DOHH2 (cell line): ENCODE measurements at regions not wholly inside any gene's neighbourhood (a gene's known extent, or its start where the extent isn't known, plus 50 kb on each side); places are given as distances from the start of the nearest gene placed in this dataset.

Experiments used
- EZH2phosphoT487 ChIP-seq: fragments of 200-600 bp; sonication (generic); IDR thresholded peaks from 2 replicates; pipeline ENCODE4 v1.6.1; 2017; ENCODE audit warnings: borderline replicate concordance, mild to moderate bottlenecking, antibody characterized with exemption, low read length, moderate library complexity, mixed read lengths
- TF ChIP-seq, protein P1 (sequence below): fragments of 200-600 bp; sonication (generic); IDR thresholded peaks from one replicate; pipeline ENCODE4 v1.5.1; 2014; ENCODE audit warnings: antibody characterized with exemption, mild to moderate bottlenecking, low read depth, low read length; ENCODE audit not compliant: poor library complexity, severe bottlenecking

DNA sequence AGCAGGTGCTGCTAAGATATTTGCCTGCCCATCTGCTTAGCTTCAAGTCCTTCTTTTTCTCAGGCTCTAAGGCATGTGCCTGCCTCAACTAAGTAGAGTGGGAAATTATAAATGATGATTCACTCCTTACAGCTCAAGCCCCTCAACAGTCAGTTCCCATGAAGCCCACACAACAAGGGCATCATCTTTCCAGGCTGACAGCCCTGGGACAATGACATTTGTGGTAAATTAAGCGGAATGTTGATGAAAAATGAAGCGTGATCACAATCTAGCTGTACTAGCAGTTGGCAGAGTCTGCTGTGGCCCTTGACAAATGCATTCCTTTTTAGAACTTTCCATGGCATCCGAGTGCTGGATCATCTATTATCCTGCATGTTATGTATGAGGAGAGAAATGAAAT, 548.6 kb downstream of the KIF4B start:
- TF ChIP-seq, protein P1, sequence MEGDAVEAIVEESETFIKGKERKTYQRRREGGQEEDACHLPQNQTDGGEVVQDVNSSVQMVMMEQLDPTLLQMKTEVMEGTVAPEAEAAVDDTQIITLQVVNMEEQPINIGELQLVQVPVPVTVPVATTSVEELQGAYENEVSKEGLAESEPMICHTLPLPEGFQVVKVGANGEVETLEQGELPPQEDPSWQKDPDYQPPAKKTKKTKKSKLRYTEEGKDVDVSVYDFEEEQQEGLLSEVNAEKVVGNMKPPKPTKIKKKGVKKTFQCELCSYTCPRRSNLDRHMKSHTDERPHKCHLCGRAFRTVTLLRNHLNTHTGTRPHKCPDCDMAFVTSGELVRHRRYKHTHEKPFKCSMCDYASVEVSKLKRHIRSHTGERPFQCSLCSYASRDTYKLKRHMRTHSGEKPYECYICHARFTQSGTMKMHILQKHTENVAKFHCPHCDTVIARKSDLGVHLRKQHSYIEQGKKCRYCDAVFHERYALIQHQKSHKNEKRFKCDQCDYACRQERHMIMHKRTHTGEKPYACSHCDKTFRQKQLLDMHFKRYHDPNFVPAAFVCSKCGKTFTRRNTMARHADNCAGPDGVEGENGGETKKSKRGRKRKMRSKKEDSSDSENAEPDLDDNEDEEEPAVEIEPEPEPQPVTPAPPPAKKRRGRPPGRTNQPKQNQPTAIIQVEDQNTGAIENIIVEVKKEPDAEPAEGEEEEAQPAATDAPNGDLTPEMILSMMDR: no peak
- no peak for TF ChIP-seq EZH2phosphoT487
